ENCODE measurements at regions not wholly inside any gene's neighbourhood (a gene's known extent, or its start where the extent isn't known, plus 50 kb on each side); places are given as distances from the start of the nearest gene placed in this dataset.

- TF ChIP-seq POLR2A (IDR thresholded peaks at IDR 0.05; ENCODE audit: control extremely low read depth in 1 of 2, low read depth in 2 of 2, low read length in 2 of 2) (no peak), RAD21 (IDR thresholded peaks at IDR 0.05 in 1 of 2, conservative IDR thresholded peaks at IDR 0.05 in 1 of 2; ENCODE audit: low read depth in 2 of 2, low read length in 2 of 2) (no peak), SP2 (IDR thresholded peaks at IDR 0.05; ENCODE audit: low read length) (no peak), POLR2AphosphoS5 (IDR thresholded peaks at IDR 0.05; ENCODE audit: low read depth, low read length) (no peak), ASH2L (IDR thresholded peaks at IDR 0.05; ENCODE audit: low read length) (no peak), CREB1 (IDR thresholded peaks at IDR 0.05) (no peak), SIN3A (conservative IDR thresholded peaks at IDR 0.05 in 1 of 2, IDR thresholded peaks at IDR 0.05 in 1 of 2; ENCODE audit: low read depth in 1 of 2, low read length in 2 of 2) (no peak), ZNF274 (IDR thresholded peaks at IDR 0.05; ENCODE audit: borderline replicate concordance, extremely low read depth, low read length) (no peak), YY1 (IDR thresholded peaks at IDR 0.05; ENCODE audit: low read depth, low read length) (no peak), FOSL1 (IDR thresholded peaks at IDR 0.05; ENCODE audit: insufficient read depth, low read depth, low read length) (no peak)
- TF ChIP-seq, protein P1, sequence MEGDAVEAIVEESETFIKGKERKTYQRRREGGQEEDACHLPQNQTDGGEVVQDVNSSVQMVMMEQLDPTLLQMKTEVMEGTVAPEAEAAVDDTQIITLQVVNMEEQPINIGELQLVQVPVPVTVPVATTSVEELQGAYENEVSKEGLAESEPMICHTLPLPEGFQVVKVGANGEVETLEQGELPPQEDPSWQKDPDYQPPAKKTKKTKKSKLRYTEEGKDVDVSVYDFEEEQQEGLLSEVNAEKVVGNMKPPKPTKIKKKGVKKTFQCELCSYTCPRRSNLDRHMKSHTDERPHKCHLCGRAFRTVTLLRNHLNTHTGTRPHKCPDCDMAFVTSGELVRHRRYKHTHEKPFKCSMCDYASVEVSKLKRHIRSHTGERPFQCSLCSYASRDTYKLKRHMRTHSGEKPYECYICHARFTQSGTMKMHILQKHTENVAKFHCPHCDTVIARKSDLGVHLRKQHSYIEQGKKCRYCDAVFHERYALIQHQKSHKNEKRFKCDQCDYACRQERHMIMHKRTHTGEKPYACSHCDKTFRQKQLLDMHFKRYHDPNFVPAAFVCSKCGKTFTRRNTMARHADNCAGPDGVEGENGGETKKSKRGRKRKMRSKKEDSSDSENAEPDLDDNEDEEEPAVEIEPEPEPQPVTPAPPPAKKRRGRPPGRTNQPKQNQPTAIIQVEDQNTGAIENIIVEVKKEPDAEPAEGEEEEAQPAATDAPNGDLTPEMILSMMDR (IDR thresholded peaks at IDR 0.05; ENCODE audit: control extremely low read depth in 1 of 3, insufficient read depth in 1 of 3, low read depth in 1 of 3, low read length in 3 of 3) = no peak
- TF ChIP-seq, protein P2, sequence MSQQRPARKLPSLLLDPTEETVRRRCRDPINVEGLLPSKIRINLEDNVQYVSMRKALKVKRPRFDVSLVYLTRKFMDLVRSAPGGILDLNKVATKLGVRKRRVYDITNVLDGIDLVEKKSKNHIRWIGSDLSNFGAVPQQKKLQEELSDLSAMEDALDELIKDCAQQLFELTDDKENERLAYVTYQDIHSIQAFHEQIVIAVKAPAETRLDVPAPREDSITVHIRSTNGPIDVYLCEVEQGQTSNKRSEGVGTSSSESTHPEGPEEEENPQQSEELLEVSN (IDR thresholded peaks at IDR 0.05) = no peak
Observed at GRCh38 chr2:65701191-65701590, 268.8 kb upstream of the SPRED2 start.
